NCI-H510A treated with DMSO at 0.1 percent for 48 hours (cell line): ENCODE measurements at regions not wholly inside any gene's neighbourhood (a gene's known extent, or its start where the extent isn't known, plus 50 kb on each side); places are given as distances from the start of the nearest gene placed in this dataset.
"Not testable (repeated sequence)": the region's sequence is repeated elsewhere in the genome, so short reads cannot be mapped to it uniquely, and the experiment has no call there.

Source experiments
- DNase-seq: peaks from one replicate; lab custom pipeline; 2025; lab: John Stamatoyannopoulos, UW

DNA sequence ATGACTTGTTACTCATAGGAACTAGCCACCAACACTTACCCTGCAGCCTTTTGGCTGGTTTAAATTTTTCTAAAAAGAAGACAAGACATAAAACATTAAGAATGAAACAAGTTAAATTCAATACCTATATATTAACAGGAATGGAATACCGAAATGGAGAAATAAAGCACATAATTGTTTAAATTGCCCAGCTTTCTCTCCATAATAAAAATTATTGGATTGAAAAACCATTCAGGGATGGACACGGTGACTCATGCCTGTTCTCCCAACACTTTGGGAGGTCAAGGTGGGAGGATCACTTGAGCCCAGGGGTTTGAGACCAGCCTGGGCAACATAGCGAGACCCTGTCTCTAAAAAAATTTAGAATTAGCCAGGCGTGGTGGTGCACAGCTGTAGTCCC is 179.4 kb upstream of the MKLN1 start:
- DNase-seq, result no peak

- DNase-seq, result no peak
Measured at GRCh38 chr7:131148708-131149428, 178.8 kb upstream of the MKLN1 start.

- DNase-seq, result no peak
Measured at GRCh38 chr7:131149429-131149773, 178.3 kb upstream of the MKLN1 start.

GRCh38 chr7:131149840-131150239 is 177.8 kb upstream of the MKLN1 start:
- no peak for DNase-seq

- DNase-seq, result no peak
Measured at GRCh38 chr7:131151034-131151433, 176.6 kb upstream of the MKLN1 start.

GRCh38 chr7:131152766-131153165 is 174.9 kb upstream of the MKLN1 start:
- DNase-seq, result no peak

DNA sequence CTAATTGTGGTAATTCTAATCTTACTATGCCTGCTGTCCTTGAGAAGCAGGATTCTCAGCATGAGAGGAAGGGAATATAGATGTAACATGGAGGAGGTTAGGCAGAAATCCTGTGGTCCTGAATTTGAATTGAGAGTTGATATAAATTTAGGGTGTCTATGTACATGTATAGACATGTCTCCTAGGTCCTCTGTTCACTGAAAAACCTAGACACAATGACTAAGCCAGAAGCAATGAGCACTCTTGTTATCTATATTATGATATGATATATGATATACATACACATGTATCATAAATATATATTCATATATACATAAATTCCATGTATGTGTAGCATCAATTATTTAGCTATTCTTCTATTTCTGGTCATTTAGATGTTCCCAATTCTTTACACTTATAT is 173.3 kb upstream of the MKLN1 start:
- DNase-seq, result no peak

DNA sequence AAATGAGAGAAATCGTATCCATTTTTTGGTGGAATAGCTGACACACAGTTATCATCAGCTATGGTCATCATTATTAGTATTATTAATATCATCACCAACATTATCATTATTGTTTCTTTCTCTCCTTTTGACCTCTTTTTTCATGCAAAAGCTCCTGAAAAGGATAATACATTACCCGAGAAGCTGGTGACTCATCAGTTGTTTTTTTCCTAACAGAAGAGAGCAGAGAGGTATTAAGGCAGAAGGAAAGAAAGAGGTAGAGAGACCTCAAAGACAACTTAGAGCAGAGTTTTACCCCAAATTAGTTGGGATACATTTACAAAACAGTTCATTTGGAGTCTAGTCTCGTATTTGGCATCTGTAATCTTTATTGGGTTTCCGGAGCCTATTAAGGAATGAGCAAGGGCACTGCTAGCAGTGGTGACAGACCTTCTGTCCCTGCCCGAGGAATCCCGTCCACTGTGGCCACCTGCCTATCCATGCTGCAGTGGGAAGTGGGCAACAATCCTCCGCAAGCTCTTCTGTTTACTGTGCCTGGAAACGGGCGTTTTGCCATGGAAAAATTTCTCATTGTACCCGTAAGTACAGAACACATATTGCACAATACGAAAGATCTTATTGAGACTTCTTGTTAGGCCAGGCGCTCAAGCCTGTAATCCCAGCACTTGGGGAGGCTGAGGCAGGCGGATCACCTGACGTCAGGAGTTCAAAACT is 170.0 kb upstream of the MKLN1 start:
- DNase-seq, result no peak

GRCh38 chr7:131158244-131158636 is 169.4 kb upstream of the MKLN1 start:
- not testable (repeated sequence) for DNase-seq

- DNase-seq, result no peak
Measured at GRCh38 chr7:131159961-131160361, 167.7 kb upstream of the MKLN1 start.

GRCh38 chr7:131161103-131161502 is 166.6 kb upstream of the MKLN1 start:
- no peak for DNase-seq

GRCh38 chr7:131164025-131164925 is 163.4 kb upstream of the MKLN1 start:
- DNase-seq, result no peak

DNA sequence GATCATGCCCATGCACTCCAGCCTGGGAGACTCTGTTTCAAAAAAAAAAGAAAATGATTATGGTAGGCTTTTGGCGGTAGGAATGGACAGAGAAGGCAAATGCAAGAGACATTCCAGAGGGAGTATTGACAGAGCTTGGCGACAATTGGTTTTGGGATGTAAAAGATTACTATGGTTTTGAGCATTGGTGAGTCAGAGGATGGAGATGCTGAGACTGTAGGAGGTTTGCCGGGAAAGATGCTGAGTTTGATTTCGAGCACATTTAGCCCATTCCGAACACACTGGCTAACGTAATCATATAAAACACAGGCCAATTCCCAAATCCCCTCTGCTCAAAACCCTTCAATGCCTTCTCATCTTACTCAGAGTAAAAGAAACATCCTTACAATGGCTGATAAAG is 161.6 kb upstream of the MKLN1 start:
- DNase-seq, result no peak

DNA sequence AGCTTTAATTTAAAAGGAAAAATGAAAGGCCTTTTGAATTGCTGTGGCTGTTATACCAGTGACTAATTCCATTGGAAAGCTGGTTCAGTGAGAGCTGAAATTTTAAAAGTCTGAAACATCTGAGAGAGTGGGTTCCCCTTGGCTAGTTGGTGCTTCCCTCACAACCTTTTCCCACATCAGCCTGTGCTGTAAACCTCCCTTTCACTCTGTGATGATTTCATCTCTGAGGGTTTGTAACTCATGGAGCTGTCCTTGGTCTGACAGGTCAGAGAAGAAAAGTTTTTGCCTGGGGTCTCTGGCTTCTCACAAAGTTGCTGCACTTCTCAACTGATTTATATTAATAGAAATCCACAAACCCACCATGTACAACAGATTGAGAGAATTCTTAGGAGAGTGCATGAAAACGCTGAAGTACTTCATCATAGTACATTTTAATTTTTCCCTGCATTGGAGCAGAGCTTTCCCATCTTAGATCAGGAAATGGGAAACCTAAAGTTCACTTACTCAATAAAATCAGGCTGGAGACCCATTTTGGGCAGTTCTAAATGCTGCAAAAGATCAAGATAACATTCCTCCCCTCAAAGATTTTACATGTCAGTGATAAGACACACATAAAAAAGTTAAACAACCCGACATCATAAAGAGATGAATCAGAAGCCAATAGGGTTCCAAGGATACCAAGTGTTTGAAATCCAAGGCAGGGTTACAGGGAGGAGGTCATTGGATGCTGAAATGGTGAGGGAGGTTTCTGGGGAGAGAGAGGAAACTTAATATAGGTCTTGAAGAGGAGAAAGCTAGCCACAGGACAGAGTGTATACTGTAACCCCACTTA is 157.0 kb upstream of the MKLN1 start:
- DNase-seq, result no peak

DNA sequence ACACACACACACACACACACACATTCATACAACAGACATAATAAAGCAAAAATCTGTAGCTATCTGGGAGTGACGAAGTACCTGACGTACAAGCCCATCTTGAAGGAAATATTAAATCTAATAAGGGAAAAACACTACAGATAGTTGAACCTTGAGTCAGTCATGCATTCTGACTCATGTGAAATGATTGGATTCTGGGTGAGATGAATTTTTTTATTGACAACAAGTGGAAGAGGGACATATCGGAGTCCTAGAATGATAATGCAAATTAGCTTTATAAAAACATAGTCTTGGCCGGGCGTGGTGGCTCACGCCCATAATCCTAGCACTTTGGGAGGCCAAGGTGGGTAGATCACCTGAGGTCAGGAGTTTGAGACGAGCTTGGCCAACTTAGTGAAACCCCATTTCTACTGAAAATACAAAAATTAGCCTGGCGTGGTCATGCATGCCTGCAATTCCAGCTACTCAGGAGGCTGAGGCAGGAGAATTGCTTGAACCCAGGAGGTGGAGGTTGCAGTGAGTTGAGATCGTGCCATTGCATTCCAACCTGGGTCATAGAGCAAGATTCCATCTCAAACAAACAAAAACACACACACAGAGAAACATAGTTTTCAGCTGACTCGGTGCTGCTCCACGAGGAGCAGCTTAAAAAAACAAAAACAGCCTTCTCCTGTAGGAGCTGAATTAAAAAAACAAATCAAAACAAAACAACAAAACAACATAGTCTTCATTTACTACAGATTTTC is 154.4 kb upstream of the MKLN1 start:
- no peak for DNase-seq

GRCh38 chr7:131174391-131174790 is 153.3 kb upstream of the MKLN1 start:
- DNase-seq, result no peak

GRCh38 chr7:131174855-131175254 is 152.8 kb upstream of the MKLN1 start:
- no peak for DNase-seq

DNA sequence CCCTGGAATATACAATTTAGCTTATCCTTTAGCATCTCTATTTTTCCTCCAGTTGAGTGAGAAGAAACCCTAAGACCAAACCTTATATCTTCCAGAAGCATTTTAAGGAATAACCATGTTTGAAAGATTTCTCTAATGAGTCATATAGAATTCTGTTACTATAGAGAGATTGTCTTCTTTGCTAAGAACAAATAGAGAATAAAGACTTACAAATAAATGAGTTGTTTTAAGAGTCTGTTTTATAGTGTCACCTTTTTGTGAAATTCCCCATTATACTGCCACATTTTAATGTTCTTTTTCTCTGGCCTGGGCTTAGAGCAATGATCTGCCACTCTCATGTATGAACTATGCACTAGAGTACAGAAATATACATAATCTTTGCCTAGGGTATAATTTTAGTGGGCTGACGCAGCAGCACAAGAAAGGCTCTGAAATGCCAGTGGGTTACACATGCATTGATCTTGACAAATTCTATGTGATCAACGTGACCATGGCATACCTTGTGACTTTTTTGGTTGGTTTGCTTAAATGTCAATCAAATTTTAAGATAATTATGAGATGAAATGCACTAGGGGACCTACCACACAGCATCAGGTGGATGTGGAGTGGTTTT is 145.1 kb upstream of the MKLN1 start:
- DNase-seq, result no peak

GRCh38 chr7:131183072-131183471 is 144.6 kb upstream of the MKLN1 start:
- DNase-seq, result no peak

DNA sequence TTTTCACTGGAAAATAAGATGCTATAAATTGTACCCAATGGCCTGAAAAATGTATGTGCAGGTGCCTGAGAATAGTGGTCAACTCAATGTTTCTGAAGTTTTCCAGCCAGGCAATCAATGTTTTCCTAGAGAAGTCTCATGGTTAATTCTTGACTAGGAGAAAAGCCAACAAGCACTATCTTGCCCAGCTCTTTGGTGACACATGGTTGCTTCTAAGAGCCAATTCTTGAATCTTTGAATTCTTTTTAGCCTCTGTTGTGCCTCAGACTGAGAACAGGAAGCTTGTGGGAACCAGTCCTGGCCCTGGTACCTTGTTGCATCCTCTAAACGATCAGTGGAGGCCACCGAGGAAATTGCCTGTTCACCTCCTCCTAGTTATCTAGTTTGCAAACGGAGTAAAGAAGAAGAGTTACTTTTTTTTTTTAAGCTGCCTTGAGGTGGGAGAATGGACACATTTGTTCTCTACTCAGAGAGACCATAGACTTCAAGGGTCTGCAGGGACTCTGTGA is 144.0 kb upstream of the MKLN1 start:
- no peak for DNase-seq

DNA sequence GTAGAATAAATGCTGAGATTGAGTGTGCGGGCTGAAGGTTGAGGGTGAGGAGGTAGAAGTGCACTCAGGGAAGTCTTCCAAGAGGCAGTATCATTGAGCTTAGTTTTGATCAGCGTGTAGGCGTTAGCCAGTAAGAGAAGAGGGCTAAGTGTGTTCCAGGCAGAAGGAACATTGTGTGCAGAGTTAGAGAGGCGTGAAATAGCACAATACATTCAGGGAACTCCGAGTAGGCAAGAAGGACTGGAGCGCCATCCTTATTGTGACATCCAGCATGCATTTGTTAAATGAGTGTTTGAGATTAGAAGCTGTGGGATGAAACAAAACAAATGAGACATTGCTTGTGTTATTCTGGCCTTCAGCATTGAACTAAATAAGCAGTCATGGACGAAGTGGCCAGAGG is 140.9 kb upstream of the MKLN1 start:
- DNase-seq, result no peak
